CD4-positive, alpha-beta T cell treated with Interleukin-17A for 1 hour (primary cell): ENCODE measurements at regions not wholly inside any gene's neighbourhood (a gene's known extent, or its start where the extent isn't known, plus 50 kb on each side); places are given as distances from the start of the nearest gene placed in this dataset.

ENCODE experiments used
- DNase-seq: peaks from one replicate; pipeline ENCODE4 v3.0.0-alpha.2; 2020

DNA sequence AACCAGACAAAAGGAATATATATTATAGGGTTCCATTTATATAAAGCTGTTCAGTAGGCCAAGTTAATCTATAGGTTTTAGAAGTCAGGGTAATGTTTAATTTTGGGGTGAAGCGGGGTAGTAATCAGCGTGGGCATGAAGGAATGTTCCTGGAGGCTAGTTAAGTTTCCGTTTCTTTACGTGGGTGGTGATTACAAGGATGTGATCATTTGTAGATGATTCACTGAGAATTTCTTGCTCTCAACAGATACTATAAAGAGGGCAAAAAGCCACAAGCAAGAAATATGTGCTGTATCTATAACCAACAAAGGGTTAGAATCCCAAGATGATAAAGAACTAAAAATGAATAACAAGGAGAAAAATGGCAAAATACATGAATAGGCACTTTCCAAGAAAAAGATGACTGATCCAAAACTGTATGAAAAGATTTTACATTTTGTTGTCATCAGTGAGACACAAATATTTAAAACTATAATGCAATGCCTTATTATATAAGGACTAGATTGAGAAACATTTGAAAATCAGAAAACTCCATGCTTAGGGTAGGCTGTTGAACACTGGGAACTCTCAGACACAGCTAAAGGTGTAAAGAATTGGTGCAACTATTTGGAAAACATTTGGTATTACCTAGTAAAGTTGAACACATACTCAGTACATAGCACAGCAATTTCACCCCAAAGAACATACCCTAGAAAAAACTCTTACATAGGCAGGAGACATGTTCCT lies 224.3 kb upstream of the S1PR3 start:
- no peak for DNase-seq

DNA sequence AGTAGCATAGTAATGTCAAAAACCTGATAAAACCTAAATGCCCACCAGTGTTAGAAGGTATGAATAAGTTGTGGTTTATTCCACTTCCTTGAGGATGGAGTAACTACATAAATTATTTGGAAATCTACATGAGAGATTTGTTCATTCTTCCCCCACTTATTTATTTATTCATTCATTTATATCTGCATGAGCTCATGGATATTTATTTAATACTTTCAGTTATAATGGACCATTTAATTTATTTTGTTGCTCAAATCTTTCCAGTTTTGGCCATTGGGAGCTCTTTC lies 223.8 kb upstream of the S1PR3 start:
- DNase-seq: no peak

DNA sequence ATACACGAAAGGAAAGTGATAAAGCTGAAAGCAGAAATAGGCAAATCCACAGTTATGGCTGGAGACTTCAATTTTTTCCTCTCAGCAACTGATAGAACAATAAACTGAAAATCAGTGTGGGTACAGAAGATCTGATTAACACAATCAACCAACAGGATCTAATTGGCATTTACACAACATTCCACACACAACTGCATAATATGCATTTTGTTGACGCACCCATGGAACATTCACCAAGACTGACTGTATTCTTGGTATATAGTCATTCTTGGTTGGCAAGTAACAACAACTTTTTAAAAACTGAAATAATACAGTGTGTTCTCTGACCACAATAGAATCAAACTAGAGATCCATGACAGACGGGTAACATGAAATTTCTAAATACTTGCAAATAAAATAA lies 218.7 kb upstream of the S1PR3 start:
- DNase-seq: no peak

DNA sequence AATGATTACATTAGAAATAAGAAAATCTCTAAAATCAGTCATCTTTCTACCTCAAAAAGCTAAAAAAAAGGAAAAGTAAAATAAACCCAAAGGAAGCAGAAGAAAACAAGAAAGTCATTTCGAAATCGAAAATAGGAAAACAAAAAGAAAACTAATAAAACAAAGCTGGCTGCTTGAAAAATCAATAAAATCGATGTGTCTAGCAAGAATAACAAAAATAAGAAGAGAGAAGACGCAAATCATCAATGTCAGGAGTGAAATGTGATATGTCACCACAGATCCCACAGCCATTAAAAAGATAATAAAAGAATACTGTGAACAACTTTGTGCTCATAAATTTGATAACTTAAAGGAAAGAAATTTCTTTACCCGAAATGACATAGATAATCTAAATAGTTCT lies 218.1 kb upstream of the S1PR3 start:
- no peak for DNase-seq

DNA sequence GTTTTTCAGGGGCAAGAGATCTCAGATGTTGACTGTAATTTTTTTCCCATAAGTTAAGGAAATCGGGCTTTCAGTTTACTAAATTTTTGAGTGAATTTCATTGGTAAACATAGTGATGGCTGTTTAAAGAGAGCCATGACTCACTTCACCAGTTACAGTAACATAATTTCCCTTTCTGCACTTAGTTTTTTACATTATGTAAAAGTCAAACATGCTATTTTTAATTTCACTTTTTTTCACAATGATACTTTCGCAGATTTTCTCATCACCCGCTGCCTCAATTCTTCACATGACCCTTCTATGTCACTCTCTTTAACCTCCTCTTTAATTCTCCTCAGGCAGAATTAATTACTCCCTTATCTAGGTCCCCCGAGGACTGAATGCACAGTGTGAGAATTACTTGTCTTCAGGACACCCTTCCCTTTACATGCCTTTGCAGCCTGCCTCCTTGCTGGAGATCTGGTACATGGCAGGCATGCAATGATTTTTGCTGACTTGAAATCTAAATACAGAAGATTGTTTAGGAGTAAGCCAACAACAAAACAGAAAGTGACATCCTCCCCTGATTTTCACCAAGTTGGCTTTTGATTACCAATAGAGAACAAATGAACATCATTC lies 217.5 kb upstream of the S1PR3 start:
- no peak for DNase-seq

DNA sequence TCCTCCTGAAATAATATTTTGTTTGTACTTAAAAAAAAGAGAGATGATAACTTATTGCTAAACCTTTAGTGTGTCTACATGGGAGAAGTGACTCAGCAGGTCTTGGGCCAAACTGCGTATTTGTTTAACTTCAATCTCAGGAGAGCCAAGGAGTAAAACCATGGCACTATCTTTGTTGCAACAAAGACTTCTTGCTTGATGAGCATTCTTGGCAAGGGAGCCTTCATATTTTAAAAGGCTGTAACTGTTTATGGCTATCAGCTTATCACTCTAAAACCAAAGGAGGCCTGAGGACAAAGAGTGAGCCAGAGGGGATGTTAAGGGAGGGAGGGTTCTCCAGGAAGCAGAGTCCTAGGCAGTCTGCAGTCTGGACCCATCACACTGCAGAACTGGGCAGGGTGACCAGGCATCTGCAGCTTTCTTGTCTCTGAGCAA lies 216.2 kb upstream of the S1PR3 start:
- no peak for DNase-seq

DNA sequence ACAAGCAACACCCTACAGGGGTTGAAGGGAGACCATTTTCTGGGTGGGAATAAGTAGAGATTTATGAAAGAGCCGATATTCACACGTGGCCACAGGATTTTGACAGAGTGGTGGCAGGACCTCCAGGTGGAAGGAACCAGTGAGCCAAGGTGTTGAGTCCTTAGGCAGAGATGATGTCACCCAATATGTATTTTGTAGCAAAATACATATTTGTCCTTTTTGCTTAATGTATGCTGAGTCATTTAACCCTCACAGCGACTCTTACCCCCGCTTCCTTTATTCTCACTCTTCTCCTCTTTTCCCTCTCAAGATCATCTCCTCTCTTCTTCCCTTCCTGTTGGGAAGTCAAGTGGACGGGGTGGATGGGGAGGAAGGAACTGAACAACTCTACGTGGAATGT lies 215.7 kb upstream of the S1PR3 start:
- DNase-seq: no peak

DNA sequence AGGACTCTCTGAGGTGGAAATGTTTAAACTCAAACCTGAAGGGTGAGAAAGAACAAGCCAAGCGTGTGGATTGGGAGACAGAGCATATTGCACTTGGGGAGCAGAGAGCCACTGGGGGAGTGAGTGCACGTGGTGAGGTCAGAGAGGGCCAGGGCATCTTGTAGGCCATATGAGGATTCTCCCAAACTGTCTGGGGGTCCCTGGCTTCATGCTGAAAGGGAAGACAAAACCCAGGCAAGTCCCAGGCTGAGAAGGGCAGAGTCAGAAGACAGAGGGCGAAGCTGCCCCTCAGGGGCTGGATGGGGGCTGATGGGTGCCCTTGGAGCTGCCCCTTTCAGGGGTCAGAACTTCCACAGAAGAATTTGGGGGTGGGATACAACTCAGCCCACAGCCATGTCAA lies 215.3 kb upstream of the S1PR3 start:
- no peak for DNase-seq

DNA sequence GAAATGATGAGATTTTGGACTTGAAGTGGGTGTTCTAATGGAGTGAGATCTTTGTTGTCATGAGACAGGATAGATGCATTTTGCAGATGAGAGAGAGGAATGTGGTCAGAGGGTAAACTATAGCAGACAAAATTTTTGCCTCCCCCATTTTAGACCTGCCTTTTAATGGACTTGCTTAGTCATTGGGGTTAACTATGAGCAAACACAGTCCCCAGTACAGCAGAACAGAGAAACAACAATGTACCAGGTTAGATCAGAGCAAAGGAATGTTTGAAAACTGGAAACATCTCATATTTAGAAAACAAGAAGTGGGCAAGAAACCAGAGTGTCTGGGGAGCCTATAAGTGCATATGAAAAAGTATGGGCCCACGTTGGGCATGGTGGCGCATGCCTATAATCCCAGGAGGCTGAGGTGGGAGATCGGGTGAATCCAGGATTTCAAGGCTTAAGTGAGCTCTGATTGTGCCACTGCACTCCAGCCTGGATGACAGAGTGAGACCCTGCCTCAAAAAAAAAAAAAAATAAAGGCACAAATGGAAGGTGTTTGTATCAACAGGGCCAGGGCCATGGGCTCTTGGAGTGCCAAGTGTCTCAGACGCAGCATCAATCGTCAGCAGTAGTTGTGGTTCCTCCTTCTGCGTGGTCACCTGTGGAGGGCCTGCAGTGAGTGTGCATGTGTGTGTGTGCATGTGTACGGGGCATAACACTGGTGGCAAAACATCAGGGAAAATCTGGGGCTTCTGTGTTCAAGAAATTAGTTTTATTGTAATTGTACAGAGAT lies 214.4 kb upstream of the S1PR3 start:
- DNase-seq: no peak

DNA sequence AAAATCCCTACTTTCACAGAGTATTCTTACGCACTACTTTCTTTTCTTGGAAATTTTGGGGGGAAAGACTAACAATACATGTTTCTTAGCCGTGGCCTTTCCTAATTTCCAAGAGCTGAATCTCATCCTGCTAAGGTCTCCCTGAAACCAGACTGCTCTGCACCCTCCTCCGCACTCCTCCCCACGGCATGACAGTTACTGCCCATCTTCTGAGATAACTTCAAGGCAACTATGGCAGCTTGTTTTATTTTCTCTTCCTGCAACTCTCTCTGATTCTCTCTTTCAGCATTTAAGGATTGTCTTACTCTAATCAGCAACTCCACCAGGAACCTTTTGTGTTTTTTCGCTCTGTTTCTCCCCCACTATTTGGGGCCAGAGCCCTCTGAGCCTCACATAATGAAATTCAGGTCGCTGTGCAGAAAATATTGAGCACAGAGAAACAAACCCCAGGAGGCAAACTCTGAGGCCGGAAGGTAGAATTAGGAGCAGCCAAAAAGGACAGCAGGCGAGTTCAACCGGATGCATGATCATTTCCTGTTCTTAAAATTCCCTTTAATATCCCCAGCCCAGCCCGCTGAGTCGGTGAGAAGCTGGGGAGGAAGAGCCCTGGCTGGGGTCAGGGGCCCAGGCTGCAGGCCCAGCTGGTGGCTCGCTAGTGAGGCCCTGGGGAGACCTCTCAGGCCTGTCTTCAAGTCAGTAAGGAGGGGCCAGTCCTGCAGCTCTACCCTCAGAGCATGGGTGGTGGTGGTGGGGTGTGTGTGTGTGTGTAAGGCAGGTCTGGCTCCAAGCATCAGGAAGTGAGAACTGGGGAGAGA lies 213.6 kb upstream of the S1PR3 start:
- no peak for DNase-seq

DNA sequence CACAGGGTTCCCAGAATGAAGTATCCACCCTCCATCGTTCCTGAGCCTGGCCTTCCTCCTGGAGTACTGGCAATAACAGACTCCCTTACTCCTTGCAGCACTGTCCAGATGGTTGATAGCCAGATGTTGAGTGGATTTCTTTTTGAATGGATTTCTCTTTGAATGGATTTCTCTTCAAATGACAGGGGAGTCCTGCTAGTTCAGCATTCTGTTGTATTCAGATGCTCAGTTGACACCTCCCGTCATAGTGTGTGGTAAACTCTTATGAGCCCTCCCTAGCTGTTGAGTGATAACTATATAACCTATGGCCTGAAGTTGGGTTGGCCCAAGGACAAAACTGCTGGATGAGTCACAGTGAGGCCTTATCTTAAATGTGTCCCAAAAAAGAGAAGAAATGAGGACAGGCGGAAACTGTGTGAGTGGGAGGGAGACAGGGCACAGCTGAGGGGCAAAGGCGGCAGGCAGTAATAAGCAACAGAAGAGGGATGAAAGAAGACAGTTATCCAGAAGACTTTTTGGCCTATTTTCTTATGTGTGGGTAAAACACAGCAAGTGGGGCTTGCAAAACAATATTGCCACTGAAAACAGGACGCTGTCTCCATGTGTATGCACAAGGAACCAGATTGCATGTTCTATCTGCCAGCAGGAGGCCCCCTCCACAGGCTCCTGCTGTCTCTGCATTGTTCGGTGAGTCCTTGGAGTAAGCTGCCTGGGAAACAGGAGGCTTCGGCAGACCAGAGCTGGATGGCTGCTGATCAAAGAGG lies 209.5 kb upstream of the S1PR3 start:
- no peak for DNase-seq

DNA sequence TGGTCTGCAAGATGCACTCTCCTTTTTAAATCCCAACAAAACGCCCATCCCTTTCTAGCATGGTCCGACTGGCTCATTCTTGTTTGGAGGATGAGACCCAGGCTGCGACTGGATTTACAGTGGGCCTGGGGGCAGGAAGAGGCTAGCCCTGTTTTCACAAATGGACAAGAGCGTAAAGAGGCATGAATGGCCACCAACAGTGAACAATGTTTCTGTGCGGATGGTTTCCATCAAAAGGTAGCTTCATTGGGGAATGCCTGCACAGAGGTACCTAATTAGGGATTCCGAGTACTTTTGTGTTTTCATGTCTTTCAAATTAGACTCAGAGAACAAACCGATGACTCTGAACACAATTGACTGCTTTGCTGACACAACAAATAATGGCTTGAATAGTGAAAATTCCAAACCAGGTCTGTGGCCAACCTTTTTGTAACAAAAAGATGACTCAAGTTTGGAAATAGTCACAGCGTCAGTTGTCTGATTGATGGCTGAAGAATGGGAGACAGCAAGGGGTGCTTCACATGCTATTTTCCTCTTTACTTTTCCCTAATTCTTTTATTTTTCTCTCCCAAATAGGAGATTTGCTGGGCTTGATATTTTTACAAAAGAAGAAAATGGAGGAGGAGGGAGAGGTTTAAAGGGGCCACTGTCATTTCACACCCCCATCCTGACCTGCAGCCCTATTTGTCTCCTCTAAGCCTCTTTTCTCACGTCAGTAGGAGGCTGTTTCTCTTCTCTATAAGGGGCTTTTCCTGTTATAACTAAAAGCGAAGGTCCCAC lies 208.1 kb upstream of the S1PR3 start:
- no peak for DNase-seq

DNA sequence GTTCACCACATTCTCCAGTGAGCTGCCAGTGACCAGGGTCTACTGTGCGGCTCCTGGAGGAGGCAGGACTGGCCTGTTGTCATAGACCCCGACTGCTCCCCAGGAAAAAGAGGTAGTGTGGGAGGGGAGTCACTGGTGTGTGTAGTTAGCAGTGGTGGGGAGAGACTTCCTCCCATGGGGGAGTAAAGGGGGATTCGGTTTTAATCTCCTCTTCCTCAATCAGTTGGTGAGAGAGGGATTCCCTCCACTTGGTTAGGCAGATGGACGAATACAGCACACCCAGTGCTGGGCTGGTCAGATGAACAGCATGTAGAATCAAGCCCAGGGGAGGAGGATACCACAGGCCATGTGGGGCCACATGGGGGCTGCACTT lies 207.6 kb upstream of the S1PR3 start:
- no peak for DNase-seq

DNA sequence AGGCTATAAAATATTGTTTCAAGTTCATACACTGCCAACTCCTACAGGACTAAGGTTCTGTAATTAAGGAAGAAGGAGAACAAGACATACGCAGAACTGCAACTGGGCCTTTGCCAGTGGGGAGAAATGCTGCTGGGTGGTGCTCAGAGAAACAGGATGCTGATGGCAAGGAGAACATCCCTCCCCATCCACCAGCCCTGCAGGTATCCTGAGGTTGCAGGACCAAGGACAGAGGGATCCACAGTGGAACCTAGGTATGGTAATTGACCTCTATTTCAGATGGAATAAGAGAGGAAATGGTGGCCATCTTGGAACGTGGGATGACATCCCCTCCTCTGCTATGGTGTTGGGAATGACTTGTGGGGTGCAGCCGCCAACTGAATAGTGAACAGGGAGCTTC lies 206.3 kb upstream of the S1PR3 start:
- DNase-seq: no peak

DNA sequence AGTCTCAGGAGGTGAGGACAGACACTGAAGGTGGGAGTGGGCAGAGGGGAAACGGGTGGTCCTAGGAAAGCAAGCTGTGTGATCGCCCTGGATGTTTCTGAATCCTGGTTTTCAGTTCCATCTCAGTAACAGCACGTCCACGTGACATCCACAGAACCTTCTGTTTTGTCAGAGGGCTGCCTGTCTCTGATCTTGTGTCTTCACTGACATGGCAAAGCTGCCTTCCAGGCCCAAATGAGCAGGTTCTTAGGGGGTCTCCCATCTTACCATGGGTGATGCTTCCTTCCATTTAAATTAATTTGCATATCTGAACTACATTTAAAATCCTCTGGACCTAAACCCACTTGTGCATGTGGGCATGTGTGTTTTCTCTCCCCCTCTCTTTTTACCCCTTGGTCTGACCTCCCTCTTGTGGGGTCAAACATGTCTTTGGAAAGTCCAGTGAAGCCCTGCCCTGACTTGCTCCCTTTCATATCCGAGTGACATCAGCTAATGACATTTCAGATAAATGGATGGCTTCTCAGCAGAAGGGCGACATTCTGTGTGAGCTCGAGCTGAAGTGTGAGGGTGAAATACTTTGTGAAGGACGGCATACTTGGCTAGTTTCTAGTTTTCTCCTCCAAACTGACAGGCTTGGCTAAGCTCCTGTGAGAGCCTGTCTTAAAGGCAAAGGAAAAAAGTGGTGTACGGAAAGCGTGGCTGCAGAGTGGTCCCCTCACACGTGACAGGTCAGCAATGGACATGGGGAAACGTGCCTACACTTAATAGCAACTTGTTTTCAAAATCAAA lies 204.8 kb upstream of the S1PR3 start:
- DNase-seq: no peak

DNA sequence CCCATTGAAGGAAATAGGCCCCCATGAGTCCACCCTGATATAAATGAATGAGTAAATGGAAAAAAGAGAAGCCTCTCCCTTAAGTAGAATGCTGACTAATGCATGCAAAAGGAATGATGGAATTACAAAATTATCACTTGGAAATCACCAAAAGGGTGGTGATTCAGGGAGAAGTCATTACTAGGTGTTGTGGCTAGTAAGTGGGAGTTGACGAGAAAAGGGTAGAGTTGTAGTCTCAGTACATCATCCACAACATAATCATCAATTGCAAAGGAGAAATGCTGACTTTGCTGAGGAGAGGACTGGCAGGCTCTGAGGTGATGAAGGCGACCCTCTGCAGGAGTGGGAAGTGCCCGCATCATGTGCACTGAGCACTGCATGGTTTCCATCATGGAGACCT lies 201.5 kb upstream of the S1PR3 start:
- DNase-seq: no peak

DNA sequence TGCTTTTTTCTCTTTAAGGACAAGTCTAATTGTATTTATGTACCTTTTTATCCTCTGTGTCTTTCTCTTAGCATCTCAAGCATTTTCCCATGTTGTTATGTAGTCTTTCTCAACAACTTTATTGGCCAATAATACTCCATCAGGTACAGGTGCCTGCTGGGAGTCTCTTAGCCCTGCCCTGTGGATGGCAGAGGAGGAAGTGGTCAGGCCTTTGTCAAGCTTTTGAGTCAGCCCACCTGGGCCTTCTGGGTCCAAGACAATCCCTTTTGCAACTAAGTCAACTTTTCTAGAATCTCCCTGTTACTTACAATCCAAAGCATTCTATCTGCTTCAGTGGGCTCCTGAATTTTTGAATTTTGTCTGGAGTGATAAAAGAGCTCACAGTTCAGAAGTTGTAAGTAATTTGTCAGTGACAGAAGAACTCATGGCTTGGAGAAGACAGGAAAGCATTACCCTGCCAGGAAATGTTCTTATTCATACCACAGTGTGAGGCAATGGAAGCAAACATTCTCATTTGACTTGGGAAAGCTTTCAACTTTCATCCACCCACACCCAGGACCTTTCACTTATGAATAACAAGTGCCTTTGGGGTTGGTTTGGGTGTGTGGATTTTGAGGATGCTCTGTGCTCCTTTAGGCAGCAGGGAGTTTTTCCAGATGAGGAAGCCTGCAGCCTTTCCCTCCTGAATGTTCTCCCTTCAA lies 200.0 kb upstream of the S1PR3 start:
- DNase-seq: no peak

DNA sequence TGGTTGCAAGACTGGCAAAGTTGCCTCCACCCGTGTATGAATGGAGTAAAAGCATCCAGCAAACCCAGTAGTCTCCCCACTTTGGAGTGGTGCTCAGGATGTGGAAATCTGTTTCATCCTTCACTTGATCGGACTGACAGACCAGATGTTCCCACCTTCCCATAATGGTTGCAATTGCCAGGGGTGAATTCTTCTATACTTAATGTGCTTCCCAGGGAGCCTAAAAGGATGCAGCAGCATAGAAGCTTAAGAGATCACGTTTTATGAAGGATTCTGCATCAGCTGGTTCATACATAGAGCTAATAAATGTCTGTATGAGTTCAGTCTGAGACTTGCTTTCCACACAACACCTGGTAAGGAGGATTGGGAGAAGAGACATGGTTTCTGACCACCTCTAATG lies 198.8 kb upstream of the S1PR3 start:
- DNase-seq: no peak

DNA sequence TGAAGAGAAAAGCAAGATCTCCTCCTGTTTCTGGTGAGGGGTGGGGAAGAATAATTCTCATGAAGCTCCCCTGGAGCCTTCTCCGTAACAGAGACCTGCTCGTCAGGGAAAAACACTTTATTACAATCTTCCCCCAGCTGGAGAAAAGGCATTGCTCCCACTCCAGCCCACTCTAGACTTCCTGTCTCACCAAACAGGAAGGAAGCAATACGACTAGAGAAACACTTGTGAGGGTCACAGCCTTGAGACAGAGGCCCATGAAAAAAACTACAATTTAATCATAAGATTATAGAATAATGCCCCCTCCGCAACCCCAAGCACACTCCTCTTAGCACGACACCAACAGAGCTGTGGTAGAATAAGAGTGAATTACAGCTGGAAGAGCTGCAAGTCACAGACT lies 197.2 kb upstream of the S1PR3 start:
- no peak for DNase-seq

DNA sequence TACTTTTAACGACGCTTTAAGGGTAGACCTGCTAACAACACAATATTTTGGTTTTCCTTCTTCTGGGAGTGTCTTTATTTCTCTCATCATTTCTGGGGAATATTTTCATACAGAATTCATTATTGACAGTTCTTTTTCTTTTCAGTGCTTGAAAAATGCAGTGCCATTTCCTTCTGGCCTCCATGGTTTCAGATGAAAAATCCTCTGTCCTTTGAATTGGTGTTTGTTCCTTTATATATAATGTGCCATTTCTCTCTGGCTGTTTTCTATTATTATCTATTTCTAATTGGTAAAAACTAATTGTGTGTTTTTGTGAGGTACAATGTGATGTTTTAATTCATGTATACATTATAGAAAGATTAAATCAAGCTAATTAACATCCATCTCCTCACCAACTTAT lies 194.3 kb upstream of the S1PR3 start:
- no peak for DNase-seq

DNA sequence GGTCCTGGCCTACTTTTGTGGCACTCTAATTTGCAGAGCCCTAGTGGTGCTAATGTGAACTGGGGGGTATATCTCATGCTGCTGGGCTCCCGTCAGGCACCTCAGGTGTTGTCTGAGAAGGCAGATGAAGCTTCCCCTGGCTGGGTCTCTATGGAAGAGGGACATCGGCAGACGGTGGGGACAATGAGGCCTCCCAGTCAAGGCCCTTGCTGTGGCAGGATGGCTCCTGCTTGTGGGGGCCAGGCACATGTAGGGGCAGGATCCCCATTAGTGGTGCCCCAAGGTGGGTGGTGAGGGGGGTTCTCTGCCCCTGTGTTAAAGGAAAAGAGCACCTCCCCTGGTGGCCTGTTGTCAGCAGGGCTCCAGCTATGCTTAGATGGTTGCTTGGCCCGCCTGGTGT lies 192.8 kb upstream of the S1PR3 start:
- DNase-seq: no peak
